Activated T-cell treated with anti-CD3 and anti-CD28 coated beads, Interleukin-2, amount 50 U/mL, for 1 hour (primary cell): ENCODE measurements at regions not wholly inside any gene's neighbourhood (a gene's known extent, or its start where the extent isn't known, plus 50 kb on each side); places are given as distances from the start of the nearest gene placed in this dataset.

ENCODE experiments used
- DNase-seq: peaks from one replicate; pipeline ENCODE4 v3.0.0-alpha.2; 2020

DNA sequence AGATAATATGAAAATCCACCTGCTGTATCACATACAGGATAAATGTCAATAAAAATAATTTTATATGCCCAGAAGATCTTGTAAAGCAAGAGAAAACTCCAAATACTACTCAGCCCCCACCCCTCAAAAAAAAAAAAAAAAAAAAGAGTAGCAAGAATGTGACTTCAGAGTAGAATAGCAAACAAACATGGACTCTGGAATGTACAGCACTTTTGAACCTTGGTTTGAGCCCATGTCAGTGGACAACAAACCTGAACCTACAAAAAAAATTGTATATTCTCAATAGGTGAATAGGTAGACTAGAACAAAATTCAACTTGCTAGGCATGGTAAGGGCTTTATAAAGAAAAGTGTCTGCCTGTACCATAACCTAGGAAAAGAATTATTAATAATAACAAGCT is 428.0 kb downstream of the SLITRK6 start:
- no peak for DNase-seq

DNA sequence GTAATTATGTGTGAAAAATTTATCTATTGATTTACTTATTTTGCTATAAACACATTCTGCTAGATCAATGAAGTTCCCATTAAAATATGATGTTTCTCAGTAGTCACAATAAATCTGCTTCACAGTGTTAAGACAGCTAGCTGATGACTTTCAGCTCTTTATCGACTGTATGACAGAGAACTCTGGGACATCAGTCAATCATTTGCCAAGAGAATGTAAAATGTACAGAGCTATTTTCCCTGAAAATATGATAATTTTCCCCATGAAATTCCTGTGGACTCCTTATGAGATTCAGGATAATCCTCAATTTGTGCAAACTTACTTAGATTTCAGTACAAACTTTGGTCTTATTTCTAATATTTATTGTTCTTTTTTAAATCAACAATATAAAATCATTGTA is 430.5 kb downstream of the SLITRK6 start:
- no peak for DNase-seq

DNA sequence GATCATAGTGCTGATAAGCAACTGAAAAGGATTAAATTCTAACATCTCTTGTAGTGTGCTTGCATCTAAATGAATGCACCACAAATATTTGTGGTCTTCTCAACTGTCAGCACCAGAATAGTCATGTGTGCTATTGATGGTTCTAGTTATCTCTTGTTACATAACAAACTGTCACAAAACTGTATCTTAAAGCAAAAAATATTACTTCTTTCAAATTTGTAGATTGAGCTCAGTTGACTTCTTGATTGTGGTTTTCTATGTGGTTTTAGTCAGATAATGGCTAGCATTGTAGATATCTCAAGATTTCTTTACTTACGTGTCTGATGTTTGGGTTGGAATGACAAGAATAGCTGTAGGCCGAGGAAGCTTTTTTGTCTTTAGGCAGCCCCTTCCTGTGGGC is 431.3 kb downstream of the SLITRK6 start:
- no peak for DNase-seq

DNA sequence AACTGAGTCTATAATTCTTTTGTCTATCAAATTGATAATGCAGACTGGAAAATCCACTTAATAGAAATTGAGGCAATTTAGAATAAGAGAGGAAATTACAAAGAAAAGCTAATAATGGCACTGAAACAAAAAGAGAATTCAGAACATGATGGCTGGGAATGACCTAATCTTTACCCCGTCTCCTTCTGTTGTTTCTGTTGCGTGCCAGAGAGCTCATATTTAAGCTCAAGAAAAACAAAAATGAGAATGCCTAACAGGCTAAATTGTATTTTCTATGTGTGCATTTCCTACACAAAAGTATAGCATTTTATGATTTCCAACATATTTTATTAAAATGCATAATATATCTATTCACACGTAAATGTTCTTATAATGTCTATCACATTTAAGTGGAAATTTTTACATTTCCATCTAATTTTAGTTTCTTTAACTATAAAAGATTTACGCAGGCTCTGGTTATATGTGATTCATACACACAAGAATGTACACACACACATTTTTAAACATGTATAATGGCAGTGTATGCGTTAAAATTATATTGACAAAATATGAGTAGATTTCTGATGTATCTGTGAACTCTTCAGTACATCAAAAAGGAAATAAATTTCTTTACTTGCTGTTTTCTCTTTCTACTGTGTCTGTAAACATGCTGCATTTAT is 432.3 kb downstream of the SLITRK6 start:
- DNase-seq, result no peak

DNA sequence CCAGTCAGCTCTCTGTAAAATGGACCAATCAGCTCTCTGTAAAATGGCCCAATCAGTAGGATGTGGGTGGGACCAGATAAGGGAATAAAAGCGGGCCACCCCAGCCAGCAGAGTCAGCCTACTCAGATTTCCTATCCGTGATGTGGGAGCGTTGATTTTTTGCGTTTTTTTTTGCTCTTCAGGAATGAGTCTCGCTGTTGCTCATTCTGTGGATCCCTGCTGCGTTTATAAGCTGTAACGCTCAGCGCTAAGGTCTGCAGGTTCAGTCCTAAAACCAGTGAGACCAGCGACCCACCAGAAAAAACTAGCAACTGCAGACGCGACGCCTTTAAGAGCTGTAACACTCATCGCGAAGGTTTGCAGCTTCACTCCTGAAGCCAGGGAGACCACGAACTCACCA is 435.7 kb downstream of the SLITRK6 start:
- DNase-seq, result no peak

DNA sequence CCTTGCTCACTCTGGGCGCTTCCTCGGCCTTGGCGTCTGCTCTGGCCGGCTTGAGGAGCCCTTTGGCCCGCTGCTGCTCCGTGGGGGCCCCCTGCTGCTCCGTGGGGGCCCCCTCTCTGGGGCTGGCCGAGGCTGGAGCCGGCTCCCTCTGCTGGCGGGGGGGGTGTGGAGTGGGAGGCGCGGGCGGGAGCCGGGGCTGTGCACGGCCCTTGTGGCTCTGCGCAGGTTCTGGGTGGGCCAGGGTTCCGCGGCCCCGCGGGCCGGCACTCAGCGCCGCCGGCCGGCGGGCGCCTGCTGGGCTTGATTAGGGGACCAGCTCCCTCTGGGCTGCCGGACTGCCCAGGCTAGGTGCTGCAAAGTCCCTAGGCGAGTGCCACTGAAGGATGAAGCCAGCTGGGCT is 436.2 kb downstream of the SLITRK6 start:
- DNase-seq, result no peak

DNA sequence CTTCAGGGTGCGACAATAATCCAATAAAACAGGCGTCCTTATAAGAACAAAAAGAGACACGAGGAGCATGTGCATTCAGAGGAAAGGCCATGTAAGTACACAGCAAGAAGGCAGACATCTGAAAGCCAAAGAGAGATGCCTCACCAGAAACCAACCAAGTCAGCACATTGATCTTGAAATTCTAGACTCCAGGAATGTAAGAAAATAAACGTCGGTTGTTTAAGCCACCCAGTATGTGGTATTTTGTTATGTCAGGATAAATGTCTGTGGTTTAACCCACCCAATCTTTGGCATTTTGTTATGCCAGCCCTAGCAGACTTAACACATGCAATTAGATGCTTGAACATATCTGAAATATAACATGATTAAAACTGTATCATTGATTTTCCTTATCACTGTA is 452.0 kb downstream of the SLITRK6 start:
- DNase-seq, result no peak

DNA sequence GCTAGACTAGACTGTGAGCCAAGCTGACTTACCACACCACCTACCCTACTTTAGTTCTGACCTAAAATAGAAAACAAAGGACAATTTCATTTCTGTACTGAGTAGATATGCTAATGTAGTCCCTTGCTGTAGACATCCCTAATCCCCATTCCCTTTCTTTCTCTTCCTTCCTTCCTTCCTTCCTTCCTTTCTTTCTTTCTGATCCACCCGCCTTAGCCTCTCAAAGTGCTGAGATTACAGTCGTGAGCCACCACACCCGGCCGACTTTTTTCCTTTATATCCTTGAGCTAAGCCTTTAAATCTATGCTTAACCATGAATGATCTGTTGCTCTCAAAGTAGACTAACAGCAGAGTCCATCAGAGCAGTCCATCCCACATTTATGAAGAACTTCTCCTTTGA is 465.0 kb downstream of the SLITRK6 start:
- no peak for DNase-seq

DNA sequence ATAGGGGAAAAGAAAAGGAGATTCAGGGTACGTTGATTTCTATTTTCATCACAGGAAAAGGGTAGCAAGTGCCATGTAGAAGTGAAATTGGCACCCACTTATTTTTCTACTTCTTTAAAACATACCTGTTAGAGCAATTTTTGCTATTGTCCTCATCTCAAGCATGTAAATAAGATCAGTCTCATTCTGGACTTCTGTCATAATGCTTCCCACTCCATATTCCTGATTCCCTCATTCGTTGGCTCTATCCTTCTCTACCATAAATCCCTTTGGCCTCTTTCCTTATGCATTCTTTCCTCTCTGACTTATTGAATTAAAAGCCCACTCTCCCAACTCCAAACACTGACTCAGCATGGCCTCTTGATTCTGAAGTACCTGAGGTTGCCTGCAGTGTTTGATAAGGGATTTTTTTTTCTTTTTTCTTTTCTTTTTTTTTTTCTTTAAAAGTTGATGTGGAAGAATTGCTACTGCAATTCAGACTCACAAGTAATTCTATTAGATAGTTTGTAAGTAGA is 465.7 kb downstream of the SLITRK6 start:
- DNase-seq, result no peak

DNA sequence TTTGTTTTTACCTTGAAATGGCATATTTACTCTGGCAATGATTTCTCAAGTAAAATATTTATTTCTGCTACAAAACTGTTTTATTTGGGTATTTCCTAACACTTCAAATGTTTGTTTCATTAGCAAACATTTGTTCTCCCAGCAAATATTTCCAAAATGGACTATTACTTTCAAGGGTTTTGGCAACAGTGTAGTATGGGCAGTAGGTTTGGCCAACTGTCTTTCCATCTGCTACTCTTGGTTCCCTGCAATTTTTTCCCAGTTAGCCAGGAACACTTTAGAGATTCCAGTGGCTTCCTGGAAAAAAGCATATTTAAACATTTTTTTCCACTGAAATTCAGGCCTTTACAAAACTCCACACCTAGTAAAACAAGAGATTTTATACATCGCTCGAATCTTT is 466.6 kb downstream of the SLITRK6 start:
- no peak for DNase-seq

DNA sequence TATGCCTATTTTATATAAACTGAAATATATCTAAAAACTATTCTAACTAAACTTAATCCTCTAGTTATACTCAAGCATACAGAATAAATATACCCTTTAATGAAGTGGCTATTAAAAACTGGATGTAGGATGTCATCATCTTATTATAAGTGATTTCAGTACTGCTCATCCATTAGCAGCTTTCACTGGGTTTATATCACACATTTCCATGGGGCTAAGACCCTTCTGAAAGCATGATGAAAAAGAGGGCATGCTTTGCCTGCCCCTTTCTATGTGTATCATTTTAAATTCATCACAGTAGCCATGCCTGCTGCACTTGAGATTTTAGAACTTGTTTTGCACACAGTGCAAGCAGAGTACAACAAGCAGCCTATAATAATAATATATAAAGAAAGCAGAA is 477.5 kb downstream of the SLITRK6 start:
- DNase-seq, result no peak

DNA sequence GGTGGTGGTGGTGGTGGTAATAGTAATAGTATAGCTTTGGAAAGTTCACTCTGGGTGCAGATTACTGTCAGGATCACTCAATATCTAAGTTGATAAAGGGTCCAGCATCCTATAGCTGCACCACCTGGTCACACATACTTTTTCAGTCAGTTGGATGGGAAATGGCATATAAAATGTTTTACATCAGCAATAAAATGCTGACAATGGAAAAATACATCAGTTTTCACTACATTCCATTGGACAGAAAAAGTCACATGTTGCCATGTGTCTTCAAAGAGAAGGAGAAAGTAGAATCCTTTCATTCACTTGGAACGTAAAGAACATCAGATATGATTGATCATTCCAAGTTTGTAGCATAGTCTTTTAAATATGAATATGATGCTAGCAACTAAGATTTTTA is 481.4 kb downstream of the SLITRK6 start:
- no peak for DNase-seq

DNA sequence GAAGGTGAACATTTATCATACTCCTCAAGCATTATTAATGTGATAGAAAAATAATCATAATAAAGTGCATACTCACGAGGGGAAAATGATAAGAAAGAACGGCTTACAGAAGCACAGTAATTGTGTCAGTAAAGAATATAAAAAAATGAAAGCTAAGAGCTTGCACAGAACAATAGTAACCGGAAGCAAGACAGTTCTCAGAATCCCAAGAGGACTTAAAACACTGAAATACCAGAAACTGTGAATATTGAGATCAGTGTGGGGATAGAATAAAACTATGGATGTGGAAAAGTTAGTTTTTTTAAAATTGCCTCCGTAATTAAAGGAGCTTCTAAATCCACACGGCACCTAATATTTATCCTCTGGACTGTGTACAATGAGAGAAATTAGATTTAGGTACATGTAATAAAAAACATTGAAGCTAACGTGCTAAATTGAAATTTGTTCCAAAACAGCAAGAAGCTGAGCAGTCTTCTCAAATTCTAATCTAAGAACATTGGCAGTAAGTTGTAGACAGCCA is 482.7 kb downstream of the SLITRK6 start:
- DNase-seq, result no peak

DNA sequence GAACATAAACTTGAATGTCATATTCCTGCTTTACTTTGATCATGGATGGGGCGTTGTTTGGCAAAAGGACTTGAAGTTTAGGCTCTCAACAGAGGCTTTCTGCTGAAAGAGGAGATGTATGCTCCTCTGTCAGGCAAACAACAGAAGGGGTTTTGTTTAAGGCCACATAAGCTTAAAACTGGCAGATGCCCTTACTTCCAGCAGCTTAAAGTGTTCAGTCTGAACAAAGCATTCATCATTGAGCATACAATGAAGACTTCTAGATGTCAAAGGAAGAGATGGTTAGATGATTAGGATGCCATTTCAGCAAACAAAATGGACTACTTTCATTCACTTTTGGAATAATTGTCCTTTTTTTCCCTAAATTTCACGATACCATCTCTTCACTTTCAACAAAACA is 484.5 kb downstream of the SLITRK6 start:
- DNase-seq, result no peak

DNA sequence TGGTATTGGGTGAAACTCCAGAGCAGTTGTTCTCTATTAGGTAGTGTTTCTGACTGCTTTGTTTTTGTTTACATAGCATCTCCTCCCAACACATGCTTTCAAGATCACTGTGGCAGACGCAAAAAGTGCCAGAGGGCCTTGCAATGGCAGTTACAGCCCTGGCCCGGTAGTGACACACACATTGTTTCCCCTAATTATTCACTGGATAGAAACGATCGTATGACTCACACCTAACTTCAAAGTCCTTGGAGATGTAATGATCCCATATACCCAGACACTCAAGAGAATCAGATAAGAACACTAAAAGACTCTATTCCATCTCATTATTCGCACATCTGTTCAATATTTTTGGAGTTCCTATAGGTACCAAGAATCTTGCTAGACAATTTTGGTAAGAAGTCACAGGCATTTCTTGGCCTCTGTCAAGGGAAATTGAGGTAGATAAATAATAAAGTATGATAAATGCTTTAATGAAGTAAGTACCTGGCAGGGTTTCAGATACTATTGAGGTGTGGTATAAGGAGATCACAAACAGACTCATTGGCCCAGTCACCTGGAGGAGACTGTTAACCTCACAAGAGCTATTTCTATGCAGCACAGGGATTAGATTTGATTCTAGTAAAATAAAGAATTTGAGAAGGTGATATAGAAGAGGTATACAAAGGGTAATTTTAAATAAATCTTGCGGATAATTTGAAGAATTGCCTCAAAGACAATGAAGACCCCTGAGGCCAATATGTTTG is 485.3 kb downstream of the SLITRK6 start:
- DNase-seq, result no peak

DNA sequence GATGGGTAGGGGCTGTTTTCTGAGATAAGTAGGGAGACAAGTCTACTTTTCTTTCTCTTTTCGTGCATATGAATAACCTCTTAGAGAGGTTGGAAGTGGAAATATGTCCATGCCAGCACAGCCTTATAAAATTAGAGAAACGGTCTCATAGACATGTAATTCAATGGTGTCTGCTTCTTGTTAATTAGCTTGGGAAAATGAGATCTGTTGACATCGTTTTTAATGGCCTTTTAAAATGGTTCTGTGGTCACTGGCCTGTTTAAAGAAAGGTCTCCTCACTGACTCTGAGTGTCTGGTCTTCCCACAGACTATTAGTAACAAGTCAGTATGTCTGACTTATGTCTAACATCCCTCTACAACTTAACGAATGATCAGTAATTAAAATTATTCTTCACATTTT is 487.1 kb downstream of the SLITRK6 start:
- no peak for DNase-seq

DNA sequence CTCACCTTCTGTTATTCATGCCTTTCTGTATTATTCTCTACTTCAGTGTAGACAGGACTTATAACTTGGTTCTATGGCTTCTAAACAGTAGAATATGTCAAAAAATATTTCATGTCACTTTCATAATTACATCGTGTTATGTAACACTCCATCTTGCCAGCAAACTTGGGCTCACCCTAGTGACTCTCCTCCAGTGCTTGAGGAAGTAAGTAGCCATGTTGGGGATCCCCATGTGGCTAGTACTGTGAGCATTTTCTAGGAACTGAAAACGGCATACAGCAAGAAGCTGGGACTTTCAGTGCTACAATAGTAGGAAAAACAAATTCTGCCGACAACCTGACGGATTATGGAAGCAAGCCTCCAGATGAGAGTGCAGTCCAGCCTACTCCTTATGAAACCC is 495.6 kb downstream of the SLITRK6 start:
- DNase-seq, result no peak

DNA sequence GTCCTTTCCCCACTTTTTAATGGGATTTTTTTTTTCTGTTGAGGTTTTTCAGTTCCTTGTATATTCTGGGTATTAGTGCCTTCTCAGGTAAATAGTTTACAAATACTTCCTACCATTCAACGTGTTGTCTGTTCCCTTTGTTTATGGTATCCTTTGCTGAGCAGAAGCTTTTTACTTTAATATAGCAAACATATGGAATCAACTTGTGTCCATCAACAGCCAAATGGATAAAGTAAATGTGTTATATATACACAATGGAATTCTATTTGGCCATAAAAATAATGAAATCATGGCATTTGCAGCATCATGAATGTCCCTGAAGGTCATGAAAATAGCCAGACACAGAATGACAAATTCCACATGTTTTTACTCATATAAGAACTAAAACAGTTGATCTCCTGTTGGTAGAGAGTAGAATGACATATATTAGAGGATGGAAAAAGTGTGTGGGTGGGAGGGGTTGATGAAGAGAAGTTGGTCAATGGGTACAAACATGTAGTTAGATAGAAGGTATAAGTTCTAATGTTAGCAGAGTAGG is 500.8 kb downstream of the SLITRK6 start:
- no peak for DNase-seq

DNA sequence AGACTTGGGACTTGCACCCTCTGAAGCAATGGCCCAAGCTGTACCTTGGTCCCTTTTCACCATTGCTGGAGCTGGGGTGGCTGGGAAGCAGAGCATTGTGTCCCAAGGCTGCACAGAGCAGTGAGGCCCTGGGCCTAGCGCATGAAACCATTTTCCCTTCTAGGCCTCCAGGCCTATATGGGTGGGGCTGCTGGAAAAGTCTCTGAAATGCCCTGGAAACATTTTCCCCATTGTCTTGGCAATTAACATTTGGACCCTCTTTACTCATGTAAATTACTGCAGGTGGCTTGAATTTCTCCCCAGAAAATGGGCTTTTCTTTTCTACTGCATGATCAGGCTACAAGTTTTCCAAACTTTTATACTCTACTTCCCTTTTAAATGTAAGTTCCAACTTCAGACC is 510.5 kb downstream of the SLITRK6 start:
- DNase-seq, result no peak

DNA sequence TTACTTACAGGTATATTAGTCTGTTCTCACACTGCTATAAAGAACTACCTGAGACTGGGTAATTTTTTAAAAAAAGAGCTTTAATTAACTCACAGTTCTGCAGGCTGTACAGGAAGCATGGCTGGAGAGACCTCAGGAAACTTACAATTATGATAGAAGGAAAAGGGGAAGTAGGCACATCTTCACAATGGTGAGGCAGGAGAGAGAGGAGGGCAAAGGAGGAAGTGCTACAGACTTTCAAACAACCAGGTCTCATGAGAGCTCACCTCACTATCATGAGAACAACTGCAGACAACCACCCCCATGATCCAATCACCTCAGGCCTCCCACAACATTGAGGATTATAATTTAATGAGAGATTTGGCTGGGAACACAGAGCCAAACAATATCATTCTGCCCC is 511.7 kb downstream of the SLITRK6 start:
- no peak for DNase-seq

DNA sequence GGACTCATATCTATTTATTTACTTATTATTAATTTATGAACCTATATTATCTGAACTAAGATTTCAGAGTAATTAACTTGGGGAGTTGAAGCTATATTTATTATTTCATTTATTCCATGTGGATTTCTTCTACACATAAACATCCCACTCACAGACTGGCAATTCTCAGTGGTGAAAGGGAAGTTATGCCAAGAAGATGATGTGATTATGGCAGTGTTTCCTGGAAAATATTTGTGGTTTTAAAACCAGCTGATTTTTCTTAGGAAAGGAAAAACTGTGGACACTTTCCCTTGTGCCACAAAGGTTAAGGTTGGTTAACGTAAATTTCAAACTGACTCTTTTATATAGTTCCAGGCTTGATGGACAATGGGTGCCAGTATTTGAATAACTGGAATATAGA is 513.1 kb downstream of the SLITRK6 start:
- no peak for DNase-seq

DNA sequence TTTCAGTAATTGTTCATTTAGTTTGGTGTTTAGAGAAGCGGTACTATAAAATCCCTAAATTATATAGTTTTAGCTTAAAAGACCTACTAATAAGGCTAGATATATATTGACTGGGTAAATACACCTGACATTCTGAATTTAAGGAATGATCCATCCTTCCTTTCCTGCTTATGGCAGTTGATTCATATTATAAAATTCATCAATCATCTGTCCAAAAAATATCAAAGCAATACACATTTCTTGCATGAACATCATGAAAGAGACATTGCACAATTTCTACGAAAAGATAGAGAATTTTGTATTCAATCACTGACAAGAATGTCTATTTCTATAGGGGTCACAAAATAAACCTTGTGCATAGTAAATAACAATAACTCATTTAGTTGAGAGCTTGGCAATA is 514.9 kb downstream of the SLITRK6 start:
- DNase-seq, result no peak

DNA sequence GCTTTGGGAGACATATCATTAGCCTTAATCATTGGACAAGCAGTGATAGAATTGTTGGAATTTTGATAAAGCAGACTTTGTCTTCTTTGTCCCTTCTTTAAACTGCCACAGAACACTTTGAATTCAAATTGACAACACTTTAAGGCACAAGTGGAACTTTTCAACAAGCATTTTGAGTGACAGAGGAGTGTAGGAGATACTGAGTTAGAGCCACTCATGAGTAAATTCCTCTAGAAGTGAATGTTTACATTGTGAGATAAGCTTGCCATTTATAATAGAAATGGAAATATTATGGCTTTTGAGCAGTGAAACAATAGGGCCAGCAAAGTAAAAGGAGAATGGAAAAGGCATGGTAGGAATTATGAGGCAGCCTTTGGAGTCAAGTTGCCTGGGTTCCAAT is 515.8 kb downstream of the SLITRK6 start:
- DNase-seq, result no peak

DNA sequence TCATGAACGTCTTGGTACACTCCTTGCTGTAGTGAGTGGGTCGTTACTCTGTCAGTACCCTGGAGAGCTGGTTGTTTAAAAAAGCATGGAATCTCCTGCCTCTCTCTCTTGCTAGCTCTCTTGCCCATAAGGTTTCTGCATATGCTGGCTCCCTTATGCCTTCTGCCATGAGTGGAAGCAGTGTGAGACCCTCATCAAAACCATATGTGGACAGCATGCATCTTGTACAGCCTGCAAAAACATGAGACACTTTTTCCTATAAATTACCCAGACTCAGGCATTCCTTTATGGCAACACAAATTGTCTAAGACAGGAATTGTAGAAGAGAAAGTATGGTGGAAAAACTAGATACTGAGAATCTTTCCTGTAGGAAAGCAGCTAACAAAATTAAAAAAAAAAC is 516.3 kb downstream of the SLITRK6 start:
- no peak for DNase-seq
